GM03348 (cell line): ENCODE measurements at regions not wholly inside any gene's neighbourhood (a gene's known extent, or its start where the extent isn't known, plus 50 kb on each side); places are given as distances from the start of the nearest gene placed in this dataset.
"Not testable (repeated sequence)": the region's sequence is repeated elsewhere in the genome, so short reads cannot be mapped to it uniquely, and the experiment has no call there.

ENCODE experiments used
- DNase-seq: peaks from one replicate; pipeline ENCODE4 v3.0.0; 2012; ENCODE audit warnings: low spot score

DNA sequence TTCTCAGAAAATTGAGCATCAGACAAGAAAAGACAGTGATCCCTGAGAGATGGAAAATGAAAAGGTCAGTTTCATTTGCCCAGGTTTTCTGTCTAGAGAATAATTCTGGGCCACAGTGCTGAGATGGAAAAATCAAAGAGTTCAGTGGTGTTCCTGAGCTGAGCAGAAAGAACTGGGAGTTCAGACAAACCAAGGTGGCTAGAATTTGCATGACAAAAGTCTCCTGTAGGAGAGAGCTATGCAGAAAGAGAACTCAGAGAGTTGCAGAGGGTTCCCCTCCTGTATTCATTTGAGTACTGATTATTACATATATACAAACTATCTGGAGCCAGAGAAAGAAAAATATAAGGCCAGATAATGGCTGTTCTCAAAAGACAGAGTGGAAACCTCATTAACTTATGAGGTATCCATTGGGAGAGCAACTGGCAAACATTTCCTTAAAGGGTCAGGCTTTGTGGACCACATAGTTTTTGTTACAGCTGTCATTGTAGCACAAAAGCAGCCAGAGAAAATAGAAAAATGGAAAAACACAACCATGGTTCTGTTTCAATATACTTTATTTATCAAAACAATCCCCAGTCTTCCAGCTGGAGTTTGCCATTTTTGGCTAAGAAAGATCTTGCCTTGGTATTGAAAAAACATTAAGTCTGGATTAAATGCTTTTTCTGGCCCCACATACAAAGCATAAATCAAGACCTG lies 1004.1 kb downstream of the TBL1XR1 start:
- DNase-seq: no peak

DNA sequence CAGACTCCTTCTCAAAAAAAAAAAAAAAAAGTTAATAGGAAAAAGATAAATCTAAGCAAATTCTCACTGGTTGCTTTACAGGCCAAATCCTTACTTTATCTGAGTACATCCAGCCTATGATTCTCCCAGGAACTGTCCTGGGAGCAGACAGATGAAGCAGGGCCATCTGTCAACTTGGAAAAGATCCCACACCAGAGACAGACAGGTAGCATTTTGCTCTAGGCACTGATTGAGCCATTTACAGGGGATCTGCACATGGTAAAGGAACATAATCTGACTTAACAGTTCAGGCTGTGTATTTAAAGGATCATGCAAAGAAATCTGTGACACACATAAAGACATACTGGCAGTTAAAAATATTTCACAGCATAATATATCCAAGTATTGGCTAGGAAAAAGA lies 1006.5 kb downstream of the TBL1XR1 start:
- DNase-seq: no peak

DNA sequence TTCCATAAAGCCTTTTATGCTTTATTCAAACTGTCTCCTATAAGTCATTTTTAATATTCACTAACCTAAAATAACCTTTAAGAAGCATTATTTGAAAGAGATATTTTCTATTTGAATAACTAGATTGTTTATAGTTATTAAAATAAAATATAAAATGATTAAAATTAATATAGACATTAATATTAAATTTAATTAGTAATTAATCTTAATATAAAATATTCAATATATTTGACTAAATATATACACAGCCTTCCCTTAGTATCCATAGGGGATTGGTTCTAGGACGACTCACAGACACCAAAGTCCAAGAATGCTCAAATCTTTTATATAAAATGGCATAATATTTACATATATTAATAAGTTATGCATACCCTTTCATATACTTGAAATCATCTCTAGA lies 1014.1 kb downstream of the TBL1XR1 start:
- DNase-seq: no peak

DNA sequence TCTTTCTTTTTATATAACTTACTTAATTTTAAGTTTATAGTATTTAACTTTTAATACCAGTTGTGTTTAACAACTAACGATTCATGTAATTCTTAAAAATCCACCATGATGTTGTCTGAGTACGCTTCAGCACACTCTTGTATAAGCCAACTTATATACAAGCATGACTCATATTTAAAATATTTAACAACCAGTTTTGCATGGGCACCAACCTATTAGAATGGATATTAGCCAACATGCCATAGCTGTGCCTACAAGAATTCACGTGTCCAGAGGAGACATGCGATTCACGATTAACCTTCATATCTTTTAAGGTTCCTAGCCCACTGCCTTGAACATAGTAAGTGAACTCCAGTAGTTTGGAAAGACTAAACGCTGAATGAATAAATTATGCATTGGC lies 1023.2 kb downstream of the TBL1XR1 start:
- DNase-seq: no peak

DNA sequence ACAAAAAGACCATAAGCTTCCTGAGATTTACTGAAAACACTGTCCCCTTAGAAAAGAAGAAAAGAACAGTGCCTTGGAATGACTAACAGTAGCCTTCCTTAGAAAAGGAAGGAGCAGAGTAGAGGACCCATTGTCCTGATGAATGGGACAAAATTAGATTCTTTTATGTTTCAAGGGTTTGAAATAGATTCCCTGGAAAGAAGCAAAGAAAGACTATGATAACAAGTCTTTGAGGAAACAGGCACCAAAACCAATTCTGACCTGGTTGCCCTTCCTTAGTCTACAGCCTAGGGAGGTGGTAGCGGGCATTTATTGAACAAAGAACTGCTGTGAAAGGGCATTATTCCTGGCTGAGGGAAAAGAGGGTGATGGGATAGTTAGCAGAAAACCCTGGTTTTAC lies 1024.8 kb downstream of the TBL1XR1 start:
- no peak for DNase-seq

DNA sequence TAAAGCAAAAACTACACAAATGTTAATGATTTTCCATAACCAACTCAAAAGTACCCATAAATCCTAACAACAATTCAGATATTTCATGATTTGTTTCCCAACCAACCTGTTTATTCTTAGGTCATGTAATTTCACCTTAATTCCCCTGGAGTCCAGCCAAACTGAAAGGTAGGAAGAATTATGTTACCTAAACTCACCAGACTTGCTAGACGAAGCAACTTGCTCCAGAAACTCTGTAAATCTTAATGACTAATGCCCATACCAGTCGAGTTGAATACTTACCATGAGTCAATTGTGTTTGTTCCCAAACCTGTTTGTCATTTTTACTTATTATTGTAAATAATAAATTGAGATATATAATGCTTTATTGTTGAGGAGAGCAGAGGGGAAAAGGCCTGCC lies 1030.0 kb downstream of the TBL1XR1 start:
- no peak for DNase-seq

DNA sequence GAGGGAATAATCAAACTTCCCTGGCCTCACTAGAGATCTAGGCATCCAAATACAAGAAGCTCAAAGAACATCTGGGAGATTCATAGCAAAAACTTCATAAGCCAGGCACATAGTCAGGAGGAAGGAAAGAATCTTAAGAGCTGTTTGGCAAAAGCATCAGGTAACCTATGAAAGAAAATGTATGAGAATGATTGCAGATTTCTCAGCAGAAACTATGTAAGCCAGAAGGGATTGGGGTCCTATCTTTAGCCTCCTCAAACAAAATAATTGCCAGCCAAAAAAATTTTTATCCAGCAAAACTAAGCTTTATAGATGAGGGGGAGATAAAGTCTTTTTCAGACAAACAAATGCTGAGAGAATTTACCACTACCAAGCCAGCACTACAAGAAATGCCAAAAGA lies 1036.3 kb downstream of the TBL1XR1 start:
- no peak for DNase-seq

DNA sequence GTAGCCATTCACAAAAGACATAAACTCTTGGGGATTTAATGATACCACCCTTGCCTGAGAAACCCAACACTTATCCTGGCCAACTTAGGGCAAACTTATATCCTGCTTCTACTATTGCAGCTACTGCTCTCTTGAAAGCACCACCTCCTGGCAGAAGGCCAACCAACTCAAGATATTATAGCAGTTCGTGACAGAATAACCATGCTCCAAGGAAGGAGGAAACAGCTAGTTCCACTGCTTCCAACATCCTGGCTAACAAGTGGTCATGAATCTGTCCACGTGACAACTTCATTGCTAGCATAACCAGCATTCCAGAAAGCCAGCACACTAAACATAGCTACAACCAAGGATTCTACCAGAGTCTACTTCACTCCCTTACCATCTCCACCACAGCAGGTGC lies 1037.5 kb downstream of the TBL1XR1 start:
- DNase-seq: no peak

DNA sequence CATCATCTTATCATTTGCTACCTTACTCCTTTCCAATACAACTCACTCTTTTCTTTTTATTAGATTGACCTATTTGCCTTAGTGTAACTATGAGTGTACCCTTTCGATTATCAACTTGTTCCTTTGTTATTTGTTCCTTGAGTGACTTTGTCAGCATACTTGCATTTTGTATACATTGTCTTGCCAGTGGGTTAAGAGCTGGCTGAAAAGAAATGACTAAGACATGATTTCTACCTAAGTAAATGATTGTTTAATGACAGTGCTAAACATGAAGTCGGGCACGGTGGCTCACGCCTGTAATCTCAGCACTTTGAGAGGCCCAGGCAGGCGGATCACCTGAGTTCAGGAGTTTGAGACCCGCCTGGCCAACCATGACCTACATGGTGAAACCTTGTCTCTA lies 1042.3 kb downstream of the TBL1XR1 start:
- DNase-seq: no peak

DNA sequence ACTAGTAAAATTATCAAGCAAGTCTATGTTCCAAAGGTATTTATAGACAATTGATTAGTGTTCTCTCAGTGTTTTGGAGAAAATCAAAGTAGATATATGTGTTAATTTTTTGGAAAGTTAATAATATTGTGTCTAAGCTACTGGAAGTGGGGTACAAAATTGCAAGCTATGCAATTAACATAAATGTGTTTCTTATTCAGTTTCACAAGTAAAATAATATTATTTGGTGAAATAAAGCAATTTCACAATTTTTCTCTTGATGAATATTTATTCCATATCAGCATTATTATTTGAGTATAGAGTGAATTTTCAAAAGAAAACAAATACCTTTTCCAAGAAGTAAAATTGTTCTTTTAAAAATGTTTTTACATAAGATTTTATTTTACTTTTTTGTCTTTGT lies 1047.7 kb downstream of the TBL1XR1 start:
- DNase-seq: no peak

DNA sequence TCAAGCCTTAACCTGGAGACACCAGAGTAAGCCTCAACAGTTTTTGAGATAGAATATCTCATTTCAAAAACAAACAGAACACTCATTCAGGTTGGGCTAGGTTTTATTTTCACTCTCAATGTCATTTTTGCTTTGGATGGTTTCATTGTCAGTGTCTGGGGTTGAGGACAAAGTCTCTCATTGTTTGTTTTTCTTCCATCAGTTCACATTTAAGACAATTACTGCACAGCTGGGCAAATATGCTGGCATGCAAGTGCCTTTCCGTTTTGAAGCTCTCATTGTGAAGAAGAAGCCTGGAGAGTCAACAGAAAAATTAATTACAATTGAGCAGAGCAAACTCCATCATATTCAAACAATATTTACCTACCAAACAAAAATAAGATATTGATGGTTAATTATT lies 1050.0 kb downstream of the TBL1XR1 start:
- DNase-seq: no peak

DNA sequence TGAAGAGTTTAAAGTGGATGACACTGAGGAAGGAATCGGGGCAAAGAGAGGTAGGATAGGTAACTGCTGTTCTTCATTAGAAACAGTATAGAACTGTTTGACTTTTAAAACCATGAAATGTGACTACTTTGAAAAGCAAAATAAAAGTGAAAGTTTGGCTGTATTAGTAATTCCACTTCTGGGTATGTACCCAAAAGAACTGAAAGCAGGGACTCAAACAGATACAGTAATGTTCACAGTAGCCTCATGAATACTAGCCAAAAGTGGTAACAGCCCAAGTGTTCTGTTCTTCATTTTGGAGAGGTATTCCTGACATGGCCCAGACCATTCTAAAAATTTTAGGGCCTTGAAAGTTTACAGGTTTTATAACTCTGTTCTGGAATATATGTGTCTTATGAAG lies 1055.4 kb downstream of the TBL1XR1 start:
- DNase-seq: no peak

DNA sequence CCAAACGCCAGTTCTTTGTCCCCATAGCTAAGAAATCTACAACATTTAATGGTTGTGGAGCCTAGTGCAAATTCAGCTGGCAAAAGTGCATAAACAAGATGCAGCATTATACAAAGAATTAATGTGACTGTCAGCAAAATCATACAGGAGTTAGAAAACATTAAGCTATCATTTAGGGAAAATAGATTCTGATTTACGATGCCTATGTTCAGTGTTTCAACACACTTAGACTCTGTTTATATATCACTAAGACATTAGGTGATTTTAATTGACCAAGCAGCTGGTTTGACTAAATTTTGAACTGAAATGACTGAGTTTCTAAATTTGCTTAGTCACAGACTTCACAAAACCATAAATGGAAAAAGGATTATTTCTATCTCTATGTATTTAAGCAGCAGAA lies 1076.8 kb downstream of the TBL1XR1 start:
- DNase-seq: no peak

DNA sequence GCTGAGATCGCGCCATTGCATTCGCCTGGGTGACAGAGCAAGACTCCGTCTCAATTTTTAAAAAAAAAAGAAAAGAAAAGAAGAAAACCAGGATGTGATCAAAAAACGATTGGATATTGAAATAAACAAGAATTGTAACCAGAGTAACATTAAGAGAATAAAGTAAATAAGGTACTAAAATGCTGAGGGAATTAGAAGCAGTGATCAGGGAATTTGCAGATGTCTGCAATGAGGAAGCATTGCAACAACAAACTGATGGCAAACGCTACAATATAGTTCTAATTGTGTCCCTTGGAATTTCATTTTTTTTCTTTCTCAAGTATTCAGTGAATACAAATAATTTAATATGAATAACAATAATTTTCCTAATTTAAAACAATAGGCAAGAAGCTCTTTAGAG lies 1077.5 kb downstream of the TBL1XR1 start:
- DNase-seq: no peak

DNA sequence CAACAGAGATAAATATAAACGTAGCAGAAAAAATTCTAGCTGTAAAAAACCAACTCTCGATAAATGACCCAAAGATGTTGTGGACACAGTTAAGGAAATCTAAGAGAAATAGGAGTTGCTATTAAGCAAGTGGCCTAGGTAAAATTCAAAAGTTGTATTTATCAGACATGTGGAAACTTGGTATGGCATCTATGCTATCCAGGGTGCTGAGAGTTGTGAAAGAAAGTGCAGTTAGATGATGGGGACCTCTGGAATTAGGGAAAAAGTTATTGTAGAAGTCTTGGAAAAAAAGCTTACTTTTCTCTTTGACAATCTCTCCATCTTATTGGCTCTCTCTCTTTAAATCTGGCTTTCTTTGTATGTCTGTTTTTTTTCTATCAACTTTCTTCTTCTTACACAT lies 1090.9 kb downstream of the TBL1XR1 start:
- DNase-seq: no peak

DNA sequence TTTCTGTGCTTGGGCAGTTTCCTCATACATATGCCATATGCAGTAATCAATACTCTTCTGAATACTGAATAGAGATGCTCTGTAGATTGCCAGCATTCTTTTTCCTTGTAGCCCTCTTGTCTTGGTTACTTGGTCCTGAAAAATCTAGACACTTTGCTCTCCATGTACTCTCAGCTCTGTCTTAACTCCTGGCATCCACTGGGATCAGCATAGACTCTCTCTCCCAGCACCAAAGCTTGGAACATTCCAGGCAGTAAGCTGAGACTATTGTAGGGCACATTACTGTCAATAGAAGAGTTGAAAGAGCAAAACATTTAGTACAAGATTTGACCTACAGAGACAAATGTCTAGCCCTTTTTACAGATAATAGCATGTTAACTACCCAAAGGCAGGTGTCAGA lies 1100.3 kb downstream of the TBL1XR1 start:
- DNase-seq: no peak

DNA sequence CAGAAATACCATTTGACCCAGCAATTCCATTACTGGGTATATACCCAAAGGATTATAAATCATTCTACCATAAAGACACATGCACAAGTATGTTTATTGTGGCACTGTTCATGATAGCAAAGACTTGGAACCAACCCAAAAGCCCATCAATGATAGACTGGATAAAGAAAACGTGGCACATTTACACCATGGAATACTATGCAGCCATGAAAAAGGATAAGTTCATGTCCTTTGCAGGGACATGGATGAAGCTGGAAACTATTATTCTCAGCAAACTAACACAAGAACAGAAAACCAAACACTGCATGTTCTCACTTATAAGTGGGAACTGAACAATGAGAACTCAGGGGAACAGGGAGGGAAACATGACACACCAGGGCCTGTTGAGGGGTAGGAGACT lies 1103.4 kb downstream of the TBL1XR1 start:
- not testable (repeated sequence) for DNase-seq

DNA sequence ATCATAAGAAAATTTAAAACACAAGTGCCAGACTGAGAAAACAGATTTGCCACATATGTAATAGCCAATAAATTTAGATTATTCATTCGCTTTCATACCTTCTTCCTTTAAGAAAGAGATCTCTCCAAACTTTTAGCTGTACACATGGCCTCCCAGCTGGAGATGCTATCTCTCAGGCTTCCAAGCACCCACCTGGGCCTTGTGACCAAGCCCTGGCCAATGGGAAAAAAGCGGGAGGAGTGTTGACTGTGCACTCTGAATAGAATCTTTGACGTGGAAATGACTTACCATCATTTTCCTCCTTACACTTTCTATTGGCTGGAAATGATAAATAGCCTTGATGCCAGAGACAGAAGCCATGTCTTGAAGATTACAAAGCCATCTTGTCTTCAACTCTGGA lies 1106.6 kb downstream of the TBL1XR1 start:
- no peak for DNase-seq

DNA sequence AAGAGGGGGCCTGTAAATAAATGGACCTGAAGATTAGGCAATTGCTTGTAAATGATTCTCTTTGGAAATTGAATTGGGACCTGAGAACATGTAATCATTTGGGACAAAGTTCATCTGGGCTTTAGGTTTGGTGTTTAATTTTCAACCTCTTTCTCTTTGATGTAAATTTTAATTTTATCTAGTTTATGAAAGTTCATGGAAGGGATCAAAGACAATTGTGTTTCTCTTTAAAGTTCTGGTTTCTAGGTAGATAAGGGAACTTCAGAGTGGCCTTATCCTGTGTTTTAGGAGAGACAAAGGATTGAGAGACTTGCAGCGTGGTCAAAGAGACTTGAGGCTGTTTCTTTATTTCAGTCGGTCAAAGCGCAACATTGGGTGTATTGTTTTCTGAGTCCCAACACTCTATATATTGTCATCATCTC lies 1108.3 kb downstream of the TBL1XR1 start:
- DNase-seq: no peak

DNA sequence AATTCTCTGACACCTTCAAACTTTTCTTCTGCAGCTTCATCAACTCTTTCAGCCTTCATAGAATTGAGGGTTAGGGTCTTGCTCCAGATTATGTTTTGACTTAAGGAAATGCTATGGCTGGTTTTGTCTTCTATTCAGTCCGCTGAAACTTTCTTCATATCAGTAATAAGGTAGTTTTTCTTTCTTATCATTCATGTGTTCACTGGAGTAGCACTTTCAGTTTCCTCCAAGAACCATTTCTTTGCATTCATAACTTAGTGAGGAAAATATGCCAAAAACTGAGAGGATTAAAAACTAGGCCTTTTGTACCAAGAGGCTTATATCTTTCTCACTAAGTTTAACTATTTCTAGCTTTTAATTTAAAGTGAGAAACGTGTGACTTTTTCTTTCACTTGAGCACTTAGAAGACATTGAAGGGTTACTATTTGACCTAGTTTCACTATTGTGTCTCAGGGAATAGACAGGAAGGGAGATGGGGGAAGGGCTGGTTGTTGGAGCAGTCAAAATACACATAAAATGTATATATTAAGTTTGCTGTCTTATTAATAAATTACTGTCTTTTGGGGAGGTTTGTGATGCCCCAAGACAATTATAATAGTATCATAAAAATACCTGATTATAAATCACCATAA lies 1110.1 kb downstream of the TBL1XR1 start:
- no peak for DNase-seq

DNA sequence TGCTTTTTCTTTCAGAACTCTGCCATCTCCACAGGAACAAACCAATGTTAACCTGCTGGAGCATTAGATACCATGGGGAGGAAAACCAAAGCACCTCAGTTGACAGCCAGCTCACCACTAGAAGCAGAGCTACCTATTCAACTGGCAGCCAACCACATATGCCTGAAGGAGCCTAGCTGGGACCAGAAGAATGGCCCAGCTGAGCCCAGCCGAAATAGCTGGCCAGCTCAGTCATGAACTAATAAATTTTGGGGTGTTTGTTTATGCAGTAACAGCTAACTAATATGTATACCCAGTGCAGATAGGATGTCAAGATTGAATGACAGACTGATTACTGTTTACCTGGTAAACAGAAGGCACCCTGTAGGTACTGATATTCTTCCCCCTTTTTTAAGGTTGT lies 1117.5 kb downstream of the TBL1XR1 start:
- DNase-seq: no peak

DNA sequence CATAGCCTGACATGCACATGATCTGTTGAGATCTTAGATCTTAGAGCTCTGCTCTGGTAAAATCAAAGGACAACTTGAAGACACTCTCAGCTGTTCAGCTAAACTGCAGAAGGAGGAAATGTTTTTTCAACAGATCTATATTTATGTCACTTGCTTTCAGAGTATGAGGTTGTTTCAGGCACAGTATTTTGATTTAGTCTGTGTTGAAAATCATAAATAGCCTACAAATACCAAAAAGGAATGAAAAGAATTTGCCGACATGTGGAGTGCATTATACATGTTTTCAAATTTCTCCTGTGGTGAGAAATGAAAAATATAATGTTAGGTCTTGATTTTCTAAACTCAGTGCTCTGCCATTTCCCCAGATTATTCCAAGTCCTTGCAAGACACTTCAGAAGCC lies 1118.4 kb downstream of the TBL1XR1 start:
- DNase-seq: peak; percentile 47

DNA sequence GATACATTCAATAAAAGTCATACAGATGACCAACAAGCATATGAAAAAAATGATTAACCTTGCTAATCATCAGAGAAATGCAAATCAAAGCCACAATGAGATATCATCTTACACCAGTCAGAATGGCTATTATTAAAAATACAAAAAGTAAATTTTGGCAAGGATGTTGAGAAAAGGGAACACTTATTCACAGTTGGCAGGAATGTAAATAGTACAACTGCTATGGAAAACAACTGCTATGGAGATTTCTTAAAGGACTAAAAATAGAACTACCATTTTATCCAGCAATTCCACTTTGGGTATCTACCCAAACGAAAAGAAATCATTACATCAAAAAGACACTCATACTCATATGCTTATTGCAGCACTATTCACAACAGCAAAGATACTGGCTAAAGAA lies 1121.8 kb downstream of the TBL1XR1 start:
- no peak for DNase-seq

DNA sequence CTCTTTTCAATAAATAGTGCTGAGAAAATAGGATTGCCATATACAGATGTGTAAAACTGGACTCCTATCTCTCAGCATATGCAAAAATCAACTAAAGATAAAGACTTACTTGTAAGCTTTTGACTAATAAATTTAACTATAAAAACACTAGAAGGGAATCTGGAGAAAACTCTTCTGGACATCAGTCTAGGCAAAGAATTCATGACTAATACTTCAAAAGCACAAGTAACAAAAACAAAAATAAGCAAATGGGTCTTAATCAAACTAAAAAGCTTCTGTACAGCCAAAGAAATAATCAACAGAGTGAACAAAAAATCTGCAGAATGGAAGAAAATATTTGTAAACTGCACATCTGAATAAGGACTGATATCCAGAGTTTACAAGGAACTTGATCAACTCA lies 1122.2 kb downstream of the TBL1XR1 start:
- no peak for DNase-seq
